H9 (cell line): ENCODE measurements at regions not wholly inside any gene's neighbourhood (a gene's known extent, or its start where the extent isn't known, plus 50 kb on each side); places are given as distances from the start of the nearest gene placed in this dataset.

Experiments used
- DNase-seq: peaks from one replicate; pipeline ENCODE4 v3.0.0-alpha.2; 2017
- H2AFZ ChIP-seq: one replicate; pipeline ENCODE4 v1.6.1; 2013; ENCODE audit warnings: mild to moderate bottlenecking, low read length, control low read depth, moderate library complexity
- H2AK5ac ChIP-seq: 2 replicates; pipeline ENCODE4 v1.6.1; 2013; ENCODE audit warnings: low read length, control low read depth, mixed read lengths; ENCODE audit not compliant: insufficient read length
- H2BK120ac ChIP-seq: one replicate; pipeline ENCODE4 v1.6.1; 2013; ENCODE audit warnings: low read depth, mild to moderate bottlenecking, low read length, control low read depth, inconsistent platforms; ENCODE audit not compliant: poor library complexity, severe bottlenecking
- H2BK12ac ChIP-seq: 2 replicates; pipeline ENCODE4 v1.6.1; 2013; ENCODE audit warnings: low read length, control low read depth, mixed read lengths, low read depth; ENCODE audit not compliant: insufficient read length
- H2BK15ac ChIP-seq: 2 replicates; pipeline ENCODE4 v1.6.1; 2013; ENCODE audit warnings: low read depth, low read length, control low read depth
- H2BK20ac ChIP-seq: one replicate; pipeline ENCODE4 v1.6.1; 2013; ENCODE audit warnings: low read depth, mild to moderate bottlenecking, low read length, control low read depth, inconsistent platforms; ENCODE audit not compliant: poor library complexity, severe bottlenecking
- H2BK5ac ChIP-seq: 2 replicates; pipeline ENCODE4 v1.6.1; 2013; ENCODE audit warnings: low read length, control low read depth, mixed read lengths; ENCODE audit not compliant: insufficient read length
- H3K14ac ChIP-seq: 2 replicates; pipeline ENCODE4 v1.6.1; 2013; ENCODE audit warnings: low read length, control low read depth; ENCODE audit not compliant: insufficient read depth
- H3K18ac ChIP-seq: 2 replicates; pipeline ENCODE4 v1.6.1; 2013; ENCODE audit warnings: low read depth, mild to moderate bottlenecking, mixed read lengths, low read length, control low read depth; ENCODE audit not compliant: insufficient read length
- H3K23ac ChIP-seq: 2 replicates; pipeline ENCODE4 v1.6.1; 2013; ENCODE audit warnings: low read length, control low read depth, mixed read lengths, low read depth; ENCODE audit not compliant: insufficient read length
- H3K23me2 ChIP-seq: 2 replicates; pipeline ENCODE4 v1.6.1; 2013; ENCODE audit warnings: low read depth, mild to moderate bottlenecking, mixed read lengths, low read length, control low read depth; ENCODE audit not compliant: insufficient read length, poor library complexity, severe bottlenecking
- H3K27ac ChIP-seq: 2 replicates; pipeline ENCODE4 v1.5.1; 2013; ENCODE audit warnings: low read length, control low read depth, mixed read lengths, low read depth; ENCODE audit not compliant: insufficient read length
- H3K27me3 ChIP-seq: 2 replicates; pipeline ENCODE4 v1.6.1; 2013; ENCODE audit warnings: low read length, control low read depth, inconsistent platforms; ENCODE audit not compliant: insufficient read depth
- H3K4ac ChIP-seq: 2 replicates; pipeline ENCODE4 v1.6.1; 2013; ENCODE audit warnings: low read depth, mild to moderate bottlenecking, control low read depth, inconsistent platforms, low read length, moderate library complexity
- H3K4me1 ChIP-seq: 2 replicates; pipeline ENCODE4 v1.6.1; 2013; ENCODE audit warnings: low read length, control low read depth, inconsistent platforms; ENCODE audit not compliant: insufficient read depth
- H3K4me2 ChIP-seq: 2 replicates; pipeline ENCODE4 v1.6.1; 2013; ENCODE audit warnings: low read length, control low read depth, mixed read lengths; ENCODE audit not compliant: insufficient read length, insufficient read depth
- H3K56ac ChIP-seq: 2 replicates; pipeline ENCODE4 v1.6.1; 2013; ENCODE audit warnings: low read depth, mild to moderate bottlenecking, mixed read lengths, low read length, control low read depth; ENCODE audit not compliant: insufficient read length
- H3K79me1 ChIP-seq: 2 replicates; pipeline ENCODE4 v1.6.1; 2013; ENCODE audit warnings: low read depth, mild to moderate bottlenecking, moderate library complexity, low read length, control low read depth, inconsistent platforms; ENCODE audit not compliant: insufficient read depth, poor library complexity, severe bottlenecking
- H3K79me2 ChIP-seq: 2 replicates; pipeline ENCODE4 v1.6.1; 2013; ENCODE audit warnings: low read length, control low read depth, inconsistent platforms; ENCODE audit not compliant: insufficient read depth
- H3K9ac ChIP-seq: 2 replicates; pipeline ENCODE4 v1.6.1; 2013; ENCODE audit warnings: low read length, control low read depth, mixed read lengths; ENCODE audit not compliant: insufficient read length; ENCODE audit errors: extremely low read depth
- H3K9me3 ChIP-seq: one replicate; pipeline ENCODE4 v1.6.1; 2013; ENCODE audit warnings: low read depth, low read length, inconsistent platforms; ENCODE audit not compliant: control insufficient read depth
- H3T11ph ChIP-seq: one replicate; pipeline ENCODE4 v1.6.1; 2013; ENCODE audit warnings: mild to moderate bottlenecking, low read length, control low read depth, inconsistent platforms
- H4K20me1 ChIP-seq: one replicate; pipeline ENCODE4 v1.6.1; 2013; ENCODE audit not compliant: control insufficient read depth, insufficient read length, insufficient read depth
- H4K5ac ChIP-seq: 2 replicates; pipeline ENCODE4 v1.6.1; 2013; ENCODE audit warnings: low read depth, mild to moderate bottlenecking, mixed read lengths, low read length, control low read depth; ENCODE audit not compliant: insufficient read length
- H4K8ac ChIP-seq: replicated peaks from 2 replicates; pipeline ENCODE4 v1.6.1; 2013; ENCODE audit warnings: low read length, control low read depth, mixed read lengths, low read depth; ENCODE audit not compliant: insufficient read length
- H4K91ac ChIP-seq: 2 replicates; pipeline ENCODE4 v1.6.1; 2013; ENCODE audit warnings: low read depth, mild to moderate bottlenecking, moderate library complexity, mixed read lengths, low read length, control low read depth; ENCODE audit not compliant: insufficient read length
- H3K27ac Mint-ChIP-seq, 3 experiments: 2 replicates in 2 of 3; 3 replicates in 1 of 3; pipeline ENCODE4 v1.8.0; 2020 to 2021; ENCODE audit warnings: mixed read lengths in 3 of 3, mild to moderate bottlenecking in 1 of 3, moderate library complexity in 1 of 3
- H3K27me3 Mint-ChIP-seq: 2 replicates; pipeline ENCODE4 v1.8.0; 2021; ENCODE audit warnings: low read depth, mild to moderate bottlenecking, moderate library complexity, mixed read lengths
- H3K36me3 Mint-ChIP-seq, 3 experiments: 2 replicates in 2 of 3; 3 replicates in 1 of 3; pipeline ENCODE4 v1.8.0; 2020 to 2021; ENCODE audit warnings: low read depth in 3 of 3, mixed read lengths in 3 of 3; ENCODE audit not compliant: insufficient read depth in 1 of 3
- H3K4me1 Mint-ChIP-seq, 2 experiments: 2 replicates each; pipeline ENCODE4 v1.8.0; 2020; ENCODE audit warnings: mixed read lengths in 2 of 2
- H3K4me3 Mint-ChIP-seq, 2 experiments: 2 replicates in 1 of 2; 3 replicates in 1 of 2; pipeline ENCODE4 v1.8.0; 2020 to 2021; ENCODE audit warnings: mild to moderate bottlenecking in 2 of 2, mixed read lengths in 2 of 2, moderate library complexity in 1 of 2
- H3K9me3 Mint-ChIP-seq, 2 experiments: 2 replicates in 1 of 2; 3 replicates in 1 of 2; pipeline ENCODE4 v1.8.0; 2020; ENCODE audit warnings: mild to moderate bottlenecking in 2 of 2, mixed read lengths in 2 of 2, moderate library complexity in 1 of 2
- CTCF ChIP-seq: fragments of 200-600 bp; sonication (generic); conservative IDR thresholded peaks from 3 replicates; pipeline ENCODE4 v1.8.0; 2021; ENCODE audit warnings: antibody characterized with exemption, mild to moderate bottlenecking

- H3K36me3 Mint-ChIP-seq: no peaks in the 10 kb centered on the region
- no peak for DNase-seq
Observed at GRCh38 chr14:38904959-38905358, 198.1 kb downstream of the SEC23A start.

More at GRCh38 chr14:38904959-38905358, 198.1 kb downstream of the SEC23A start:
- Histone ChIP-seq H4K8ac (no peak overlapping the region), H3K27ac (no peak overlapping the region), H3K18ac (no peak overlapping the region), H2BK120ac (no peak overlapping the region), H4K91ac (no peak overlapping the region), H2AFZ (no peak overlapping the region), H2BK15ac (no peak overlapping the region), H3K23ac (no peak overlapping the region), H3K9ac (no peak overlapping the region), H3K27me3 (no peaks in the 10 kb centered on the region), H3K79me1 (no peaks in the 10 kb centered on the region), H3K56ac (no peak overlapping the region), H3K4me1 (no peaks in the 10 kb centered on the region), H2BK12ac (no peak overlapping the region), H2AK5ac (no peak overlapping the region), H4K5ac (no peak overlapping the region), H3T11ph (no peak overlapping the region), H3K4me2 (no peak overlapping the region), H3K23me2 (no peaks in the 10 kb centered on the region), H2BK5ac (no peak overlapping the region), H3K4ac (no peak overlapping the region), H2BK20ac (no peak overlapping the region), H3K14ac (no peak overlapping the region), H4K20me1 (no peaks in the 10 kb centered on the region), H3K79me2 (no peaks in the 10 kb centered on the region), H3K9me3 (no peaks in the 10 kb centered on the region)
- Mint-ChIP-seq H3K27me3 (no peaks in the 10 kb centered on the region), H3K4me3 (no peak overlapping the region), H3K4me1 (no peaks in the 10 kb centered on the region), H3K27ac (no peak overlapping the region), H3K9me3 (no peaks in the 10 kb centered on the region)
- TF ChIP-seq CTCF: no peak
